K562 (cell line): ENCODE measurements at regions not wholly inside any gene's neighbourhood (a gene's known extent, or its start where the extent isn't known, plus 50 kb on each side); places are given as distances from the start of the nearest gene placed in this dataset.

ENCODE experiments used
- ATAC-seq: fragments of 200-7000 bp; cut with Tn5 transposase; 3 replicates; pipeline ENCODE4 v1.9.1; 2020; ENCODE audit warnings: moderate library complexity
- BruUV-seq: library from RNA; stranded (reverse); fragments of 400-500 nt; replicated peaks from 2 replicates; lab custom pipeline; 2021; lab: Mats Ljungman, UMichigan
- CTCF ChIA-PET: fragments of 300-600 bp; formaldehyde crosslinking; extraction: SDS; loops from one replicate; lab custom pipeline; 2021; ENCODE audit warnings: low intra/inter-chr PET ratio; lab: Yijun Ruan, JAX
- POLR2A ChIA-PET: fragments of 300-600, 350-650 bp; sonication (Branson Sonifier 250); formaldehyde crosslinking; extraction: SDS; loops from one replicate; lab custom pipeline; 2021; ENCODE audit warnings: antibody characterized with exemption, inconsistent platforms; lab: Yijun Ruan, JAX
- DNase-seq, 4 experiments: peaks; one replicate each; pipeline versions ENCODE4 v3.0.0 to v3.0.0-alpha.2; 2011 to 2018; ENCODE audit warnings: low spot score in 3 of 4, mixed read lengths in 3 of 4; ENCODE audit errors: extremely low read depth in 1 of 4
- FAIRE-seq: peaks from 2 replicates; lab custom pipeline; 2011; peaks lifted over from hg19 to GRCh38; lab: Jason Lieb, UNC
- H2AFZ ChIP-seq: 2 replicates; pipeline ENCODE4 v1.6.0; 2011; ENCODE audit warnings: low read depth, low read length, control low read depth, inconsistent platforms
- H3K27ac ChIP-seq: fragments of 200-600 bp; 3 replicates; pipeline ENCODE4 v1.8.0; 2011; ENCODE audit warnings: low read depth, mild to moderate bottlenecking, control low read depth, inconsistent platforms, low read length, moderate library complexity, mixed read lengths; ENCODE audit errors: extremely low read depth
- H3K27me3 ChIP-seq, 2 experiments: fragments of 300-600 bp in 1 of 2; 2 replicates in 1 of 2; 3 replicates in 1 of 2; pipeline versions ENCODE4 v1.6.0 to v1.8.0; 2011; ENCODE audit warnings: inconsistent platforms in 2 of 2, low read length in 2 of 2, mild to moderate bottlenecking in 1 of 2, mixed read lengths in 1 of 2, moderate library complexity in 1 of 2; ENCODE audit not compliant: control insufficient read depth in 2 of 2, insufficient read depth in 2 of 2
- H3K36me3 ChIP-seq: fragments of 300-600 bp; 3 replicates; pipeline ENCODE4 v1.8.0; 2011; ENCODE audit warnings: mild to moderate bottlenecking, low read length, inconsistent platforms; ENCODE audit not compliant: control insufficient read depth, insufficient read depth
- H3K4me1 ChIP-seq, 2 experiments: fragments of 200-600 bp in 1 of 2; replicated peaks in 1 of 2; 2 replicates in 1 of 2; 3 replicates in 1 of 2; pipeline versions ENCODE4 v1.5.1 to v1.8.0; 2011; ENCODE audit warnings: inconsistent platforms in 2 of 2, low read length in 2 of 2, mild to moderate bottlenecking in 1 of 2, mixed read lengths in 1 of 2, moderate library complexity in 1 of 2; ENCODE audit not compliant: control insufficient read depth in 2 of 2, insufficient read depth in 2 of 2
- H3K4me2 ChIP-seq: 2 replicates; pipeline ENCODE4 v1.6.1; 2011; ENCODE audit warnings: low read length, control low read depth, inconsistent platforms, mixed read lengths; ENCODE audit not compliant: insufficient read depth
- H3K4me3 ChIP-seq: fragments of 200-600 bp; sonication (generic), shearing (Covaris generic); 2 replicates; pipeline ENCODE4 v1.5.1; 2016; ENCODE audit warnings: control low read depth, inconsistent platforms
- H3K79me2 ChIP-seq: fragments of 200-600 bp; 3 replicates; pipeline ENCODE4 v1.8.0; 2011; ENCODE audit warnings: low read length, inconsistent platforms; ENCODE audit not compliant: control insufficient read depth, insufficient read depth
- H3K9ac ChIP-seq, 2 experiments: 2 replicates each; pipeline versions ENCODE4 v1.6.0 to v1.6.1; 2011; ENCODE audit warnings: low read depth in 2 of 2, low read length in 2 of 2, control low read depth in 1 of 2, inconsistent platforms in 1 of 2, mild to moderate bottlenecking in 1 of 2, mixed read lengths in 1 of 2; ENCODE audit not compliant: insufficient read depth in 1 of 2
- H3K9me1 ChIP-seq: one replicate; pipeline ENCODE4 v1.6.0; 2011; ENCODE audit warnings: inconsistent platforms, mild to moderate bottlenecking, low read length, moderate library complexity; ENCODE audit not compliant: control insufficient read depth, insufficient read depth
- H3K9me3 ChIP-seq: replicated peaks from 2 replicates; pipeline ENCODE4 v1.5.1; 2011; ENCODE audit warnings: low read depth, low read length, inconsistent platforms; ENCODE audit not compliant: control insufficient read depth, insufficient read depth
- H4K20me1 ChIP-seq: replicated peaks from 2 replicates; pipeline ENCODE4 v1.6.1; 2011; ENCODE audit warnings: low read length, inconsistent platforms, mixed read lengths; ENCODE audit not compliant: control insufficient read depth, insufficient read depth
- AFF4 ChIP-seq: sonication (generic); formaldehyde crosslinking; IDR thresholded peaks from 2 replicates; pipeline ENCODE4 v1.8.0; 2023; ENCODE audit warnings: mild to moderate bottlenecking, missing genetic modification reagents
- ARNT ChIP-seq, 2 experiments: fragments of 450-650 bp; IDR thresholded peaks; 2 replicates each; pipeline ENCODE4 v1.6.1; 2016; ENCODE audit warnings: mild to moderate bottlenecking in 1 of 2
- CXXC5 ChIP-seq: fragments of 250-450 bp; sonication (Bioruptor Pico); IDR thresholded peaks from 2 replicates; pipeline ENCODE4 v1.8.0; 2022; ENCODE audit warnings: inconsistent platforms, mild to moderate bottlenecking, moderate library complexity
- DMBX1 ChIP-seq: fragments of 250-450 bp; sonication (Bioruptor Pico); IDR thresholded peaks from 2 replicates; pipeline ENCODE4 v1.8.0; 2022; ENCODE audit warnings: inconsistent platforms, mild to moderate bottlenecking, moderate library complexity, borderline replicate concordance
- ESRRA ChIP-seq: fragments of 450-650 bp; IDR thresholded peaks from 2 replicates; pipeline ENCODE4 v1.6.1; 2014; ENCODE audit warnings: low read depth, mild to moderate bottlenecking, moderate library complexity, borderline replicate concordance
- POLR2H ChIP-seq: IDR thresholded peaks from 2 replicates; pipeline ENCODE4 v1.6.1; 2016; ENCODE audit warnings: missing genetic modification characterization, low read depth, mild to moderate bottlenecking, control low read depth, missing compliant biosample characterization, moderate library complexity
- RBBP5 ChIP-seq: fragments of 200-600 bp; sonication (generic); IDR thresholded peaks from 2 replicates; pipeline ENCODE4 v1.6.1; 2012; ENCODE audit warnings: borderline replicate concordance, mild to moderate bottlenecking, low read length, control low read depth, inconsistent platforms; ENCODE audit not compliant: insufficient read depth, poor library complexity, severe bottlenecking
- RBM22 ChIP-seq: fragments of 200-400 bp; formaldehyde crosslinking; IDR thresholded peaks from 2 replicates; pipeline ENCODE4 v1.6.1; 2018; ENCODE audit warnings: low read length, low read depth; ENCODE audit not compliant: poor library complexity, severe bottlenecking
- TFAM ChIP-seq: fragments of 250-450 bp; sonication (Bioruptor Pico); conservative IDR thresholded peaks from 2 replicates; pipeline ENCODE4 v1.5.0; 2021; ENCODE audit warnings: mild to moderate bottlenecking, moderate library complexity
- ZNF134 ChIP-seq: fragments of 250-450 bp; sonication (Bioruptor Pico); conservative IDR thresholded peaks from 2 replicates; pipeline ENCODE4 v1.4.0; 2020
- WGBS: fragments of 100-300 bp; shearing (Covaris generic); methylation state at CpG from one replicate; pipeline ENCODE4 v1.1.6; 2016; ENCODE audit warnings: low coverage, mixed read lengths; ENCODE audit not compliant: insufficient coverage; ENCODE audit errors: missing lambda C conversion rate; 5-methylcytosine and 5-hydroxymethylcytosine counted together
- in situ Hi-C: fragments of 300-500 bp; cut with MboI; formaldehyde crosslinking; loops from 4 replicates; pipeline ENCODE4 v1.15.0; 2018; ENCODE audit warnings: inconsistent platforms, mixed read lengths
- intact Hi-C: fragments of 100-400 bp; cut with micrococcal nuclease; formaldehyde crosslinking; loops from 2 replicates; pipeline ENCODE4 v1.14.2; 2022
- TF ChIP-seq, protein P1 (sequence below), 3 experiments: fragments of 200-800 bp in 1 of 3; fragments of 250-450 bp in 1 of 3; fragments of 450-650 bp in 1 of 3; sonication (Bioruptor Pico) in 1 of 3; sonication (Bioruptor generic) in 1 of 3; formaldehyde crosslinking in 1 of 3; IDR thresholded peaks; 2 replicates each; pipeline versions ENCODE4 v1.6.1 to v1.8.0; 2016 to 2022; ENCODE audit warnings: mild to moderate bottlenecking in 2 of 3, missing genetic modification characterization in 2 of 3, missing compliant biosample characterization in 1 of 3, moderate library complexity in 1 of 3
- TF ChIP-seq, protein P2 (sequence below): fragments of 250-450 bp; sonication (Bioruptor Pico); IDR thresholded peaks from 2 replicates; pipeline ENCODE4 v1.5.0; 2022; ENCODE audit warnings: mild to moderate bottlenecking

DNA sequence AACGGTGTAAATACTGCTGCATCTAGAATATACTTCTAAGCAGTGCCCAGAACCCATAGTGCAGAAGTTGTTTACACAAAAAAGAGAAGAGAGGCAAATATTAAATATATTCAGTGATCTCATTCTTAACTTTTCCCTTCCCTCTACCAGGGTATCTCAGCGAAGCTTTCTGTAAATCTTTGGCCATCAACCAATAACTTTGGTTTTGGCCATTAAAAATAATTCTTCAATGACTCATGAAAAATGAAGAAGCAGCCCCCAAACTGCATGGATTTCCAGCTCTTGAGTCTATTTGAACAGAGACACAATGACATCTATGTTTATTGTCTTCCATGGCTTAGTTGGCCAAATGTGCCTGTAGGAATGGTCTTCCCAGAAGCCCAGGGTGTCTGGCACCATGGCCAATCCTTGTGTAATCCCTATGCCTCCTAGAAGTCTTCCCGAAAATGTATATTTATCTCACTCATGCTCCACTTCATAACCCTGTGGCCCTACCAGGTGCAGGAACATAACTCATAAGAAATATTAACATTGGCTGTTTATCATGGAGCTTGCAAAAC lies 646.6 kb downstream of the TOX3 start:
- no peak overlapping the region for H3K4me2 ChIP-seq
- H3K36me3 ChIP-seq: no peaks in the 10 kb centered on the region
- in situ Hi-C loops (no loop called here), intact Hi-C loops (no loop called here)
- H3K27ac ChIP-seq: no peak overlapping the region
- CTCF ChIA-PET: no interaction called here
- ATAC-seq: no peak
- no TSS peak for BruUV-seq
- POLR2A ChIA-PET: no interaction called here
- no peak for FAIRE-seq
- H3K9me3 ChIP-seq: no peaks in the 10 kb centered on the region
- H3K4me3 ChIP-seq: no peak overlapping the region
- no peak for DNase-seq
- H3K9ac ChIP-seq: no peak overlapping the region
- no peaks in the 10 kb centered on the region for H3K4me1 ChIP-seq
- H3K27me3 ChIP-seq: no peaks in the 10 kb centered on the region
- H2AFZ ChIP-seq: no peak overlapping the region
- 4% methylated on average over 3 of the region's 3 CpGs for WGBS
- H3K9me1 ChIP-seq: no peaks in the 10 kb centered on the region
- no peaks in the 10 kb centered on the region for H3K79me2 ChIP-seq
- no peaks in the 10 kb centered on the region for H4K20me1 ChIP-seq
- TF ChIP-seq, protein P1, sequence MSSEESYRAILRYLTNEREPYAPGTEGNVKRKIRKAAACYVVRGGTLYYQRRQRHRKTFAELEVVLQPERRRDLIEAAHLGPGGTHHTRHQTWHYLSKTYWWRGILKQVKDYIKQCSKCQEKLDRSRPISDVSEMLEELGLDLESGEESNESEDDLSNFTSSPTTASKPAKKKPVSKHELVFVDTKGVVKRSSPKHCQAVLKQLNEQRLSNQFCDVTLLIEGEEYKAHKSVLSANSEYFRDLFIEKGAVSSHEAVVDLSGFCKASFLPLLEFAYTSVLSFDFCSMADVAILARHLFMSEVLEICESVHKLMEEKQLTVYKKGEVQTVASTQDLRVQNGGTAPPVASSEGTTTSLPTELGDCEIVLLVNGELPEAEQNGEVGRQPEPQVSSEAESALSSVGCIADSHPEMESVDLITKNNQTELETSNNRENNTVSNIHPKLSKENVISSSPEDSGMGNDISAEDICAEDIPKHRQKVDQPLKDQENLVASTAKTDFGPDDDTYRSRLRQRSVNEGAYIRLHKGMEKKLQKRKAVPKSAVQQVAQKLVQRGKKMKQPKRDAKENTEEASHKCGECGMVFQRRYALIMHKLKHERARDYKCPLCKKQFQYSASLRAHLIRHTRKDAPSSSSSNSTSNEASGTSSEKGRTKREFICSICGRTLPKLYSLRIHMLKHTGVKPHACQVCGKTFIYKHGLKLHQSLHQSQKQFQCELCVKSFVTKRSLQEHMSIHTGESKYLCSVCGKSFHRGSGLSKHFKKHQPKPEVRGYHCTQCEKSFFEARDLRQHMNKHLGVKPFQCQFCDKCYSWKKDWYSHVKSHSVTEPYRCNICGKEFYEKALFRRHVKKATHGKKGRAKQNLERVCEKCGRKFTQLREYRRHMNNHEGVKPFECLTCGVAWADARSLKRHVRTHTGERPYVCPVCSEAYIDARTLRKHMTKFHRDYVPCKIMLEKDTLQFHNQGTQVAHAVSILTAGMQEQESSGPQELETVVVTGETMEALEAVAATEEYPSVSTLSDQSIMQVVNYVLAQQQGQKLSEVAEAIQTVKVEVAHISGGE (CRISPR knock-in tag; IDR thresholded peaks at IDR 0.05): no peak
- TF ChIP-seq ARNT (IDR thresholded peaks at IDR 0.05) (no peak), DMBX1 (CRISPR knock-in tag) (no peak), ESRRA (no peak), CXXC5 (CRISPR knock-in tag) (no peak), RBBP5 (no peak), AFF4 (CRISPR knock-in tag) (no peak), ZNF134 (CRISPR knock-in tag) (no peak), TFAM (CRISPR knock-in tag) (no peak), POLR2H (tag) (no peak), RBM22 (no peak)
- TF ChIP-seq, protein P2, sequence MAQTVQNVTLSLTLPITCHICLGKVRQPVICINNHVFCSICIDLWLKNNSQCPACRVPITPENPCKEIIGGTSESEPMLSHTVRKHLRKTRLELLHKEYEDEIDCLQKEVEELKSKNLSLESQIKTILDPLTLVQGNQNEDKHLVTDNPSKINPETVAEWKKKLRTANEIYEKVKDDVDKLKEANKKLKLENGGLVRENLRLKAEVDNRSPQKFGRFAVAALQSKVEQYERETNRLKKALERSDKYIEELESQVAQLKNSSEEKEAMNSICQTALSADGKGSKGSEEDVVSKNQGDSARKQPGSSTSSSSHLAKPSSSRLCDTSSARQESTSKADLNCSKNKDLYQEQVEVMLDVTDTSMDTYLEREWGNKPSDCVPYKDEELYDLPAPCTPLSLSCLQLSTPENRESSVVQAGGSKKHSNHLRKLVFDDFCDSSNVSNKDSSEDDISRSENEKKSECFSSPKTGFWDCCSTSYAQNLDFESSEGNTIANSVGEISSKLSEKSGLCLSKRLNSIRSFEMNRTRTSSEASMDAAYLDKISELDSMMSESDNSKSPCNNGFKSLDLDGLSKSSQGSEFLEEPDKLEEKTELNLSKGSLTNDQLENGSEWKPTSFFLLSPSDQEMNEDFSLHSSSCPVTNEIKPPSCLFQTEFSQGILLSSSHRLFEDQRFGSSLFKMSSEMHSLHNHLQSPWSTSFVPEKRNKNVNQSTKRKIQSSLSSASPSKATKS (CRISPR knock-in tag): no peak
